Mucosa of rectum (tissue), 2 donors: ENCODE measurements at regions not wholly inside any gene's neighbourhood (a gene's known extent, or its start where the extent isn't known, plus 50 kb on each side); places are given as distances from the start of the nearest gene placed in this dataset.
A peak's percentile ranks its signal among the peaks of the same experiment; 100 is the strongest.

Experiments used
- H3K27ac ChIP-seq, 2 donors: one replicate each; pipeline ENCODE4 v1.7.0; 2013; ENCODE audit warnings: inconsistent platforms in 2 of 2, low read depth in 2 of 2, low read length in 2 of 2
- H3K27me3 ChIP-seq, 2 donors: one replicate each; pipeline ENCODE4 v1.7.0; 2013; ENCODE audit warnings: low read length in 2 of 2; ENCODE audit not compliant: control insufficient read depth in 2 of 2, insufficient read depth in 2 of 2
- H3K36me3 ChIP-seq, 2 donors: one replicate each; pipeline ENCODE4 v1.7.0; 2013; ENCODE audit warnings: low read length in 2 of 2; ENCODE audit not compliant: control insufficient read depth in 2 of 2, insufficient read depth in 2 of 2
- H3K4me1 ChIP-seq, 2 donors: one replicate each; pipeline ENCODE4 v1.7.0; 2013; ENCODE audit warnings: low read length in 2 of 2, mild to moderate bottlenecking in 1 of 2; ENCODE audit not compliant: control insufficient read depth in 2 of 2, insufficient read depth in 2 of 2
- H3K4me3 ChIP-seq, 2 donors: one replicate each; pipeline ENCODE4 v1.7.0; 2013; ENCODE audit warnings: low read length in 2 of 2
- H3K9ac ChIP-seq, 2 donors: one replicate each; pipeline ENCODE4 v1.7.0; 2013; ENCODE audit warnings: low read length in 2 of 2, low read depth in 1 of 2, mild to moderate bottlenecking in 1 of 2
- H3K9me3 ChIP-seq, 2 donors: one replicate each; pipeline ENCODE4 v1.7.0; 2013; ENCODE audit warnings: low read length in 2 of 2; ENCODE audit not compliant: control insufficient read depth in 2 of 2
- donor health status: healthy.
- donor health status: Normal muscosa, but diverticular disease.

DNA sequence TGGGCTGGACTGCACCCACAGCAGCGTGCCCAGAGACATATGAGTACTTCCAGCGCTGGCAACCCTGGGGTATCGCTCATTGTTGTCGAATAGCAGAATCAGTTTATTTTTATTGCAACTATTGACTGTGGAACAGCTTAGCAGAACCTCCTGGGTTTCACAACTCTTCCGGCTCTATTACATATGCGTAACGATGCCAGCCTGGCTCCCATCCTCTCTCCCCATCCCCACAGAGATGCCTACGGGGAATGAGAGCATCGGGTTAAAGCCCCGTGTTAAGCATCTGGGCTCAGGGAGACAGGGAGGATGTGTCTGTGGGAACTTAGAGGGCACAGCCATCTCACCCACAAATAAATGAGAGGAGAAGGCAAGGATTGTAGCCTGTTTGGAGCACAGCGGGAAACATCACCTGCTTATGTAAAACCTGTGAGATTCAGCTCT, 76.6 kb upstream of the DLG1 start:
- Histone ChIP-seq H3K4me1 (peaks cover 5 to 6% of the 10 kb centered on the region in 2 donors), H3K9me3 (no peaks in the 10 kb centered on the region), H3K27ac (no peak overlapping the region)

DNA sequence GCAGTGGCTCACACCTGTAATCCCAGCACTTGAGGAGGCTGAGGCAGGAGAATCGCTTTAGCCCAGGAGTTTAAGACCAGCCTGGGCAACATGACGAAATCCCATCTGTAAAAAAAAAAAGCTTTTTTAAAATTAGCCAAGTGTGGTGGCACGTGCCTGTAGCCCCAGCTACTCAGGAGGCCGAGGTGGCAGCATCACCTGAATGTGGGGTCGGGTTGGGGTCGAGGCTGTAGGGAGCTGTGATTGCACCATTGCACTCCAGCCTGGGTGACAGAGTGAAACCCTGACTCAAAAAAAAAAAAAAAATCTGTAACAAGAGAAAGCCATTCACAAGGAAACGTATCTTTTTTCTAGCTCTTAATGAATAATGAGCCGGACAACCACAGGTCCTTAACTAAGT, 74.7 kb upstream of the DLG1 start:
- no peaks in the 10 kb centered on the region for H3K9me3 ChIP-seq
- H3K4me3 ChIP-seq = no peak overlapping the region
- H3K36me3 ChIP-seq = no peaks in the 10 kb centered on the region
- H3K9ac ChIP-seq = no peak overlapping the region
- peaks cover 5 to 6% of the 10 kb centered on the region in 2 donors for H3K4me1 ChIP-seq
- no peaks in the 10 kb centered on the region for H3K27me3 ChIP-seq
- no peak overlapping the region for H3K27ac ChIP-seq

More for the DNA sequence above, 76.6 kb upstream of the DLG1 start:
- Histone ChIP-seq H3K36me3 (no peaks in the 10 kb centered on the region), H3K4me3 (no peak overlapping the region), H3K27me3 (no peaks in the 10 kb centered on the region), H3K9ac (no peak overlapping the region)

DNA sequence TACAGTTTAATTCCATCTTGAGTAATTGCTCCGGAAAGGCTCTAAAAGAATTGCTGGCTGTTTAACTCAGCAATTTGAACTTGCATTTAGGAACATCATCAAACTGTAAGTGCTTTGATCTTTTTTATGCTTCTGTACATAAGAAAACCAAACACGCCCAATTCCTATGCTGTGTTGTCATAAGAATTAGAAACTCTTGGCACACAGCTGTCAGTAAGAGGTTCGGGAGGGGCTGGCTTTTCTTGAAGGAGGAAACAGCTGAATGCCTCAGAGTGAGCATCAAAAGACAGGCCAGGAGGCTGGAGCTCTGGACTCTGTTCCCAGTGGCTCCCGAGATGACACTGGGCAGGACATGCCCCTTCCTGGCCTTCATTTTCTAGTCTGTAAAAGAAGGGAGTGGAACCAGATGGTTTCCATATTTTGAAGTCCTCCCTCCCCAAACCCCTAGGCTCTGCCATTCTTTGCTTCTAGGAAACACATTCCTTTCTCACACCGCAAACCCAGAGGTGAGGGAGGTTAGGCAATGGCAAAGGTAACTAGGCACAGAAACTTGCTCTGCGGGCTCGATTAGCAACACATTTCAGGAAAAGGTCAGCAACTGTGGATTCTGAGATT, 73.7 kb upstream of the DLG1 start:
- Histone ChIP-seq H3K9ac (no peak overlapping the region), H3K27ac (peak overlapping the region in 1 of 2 donors; percentile 17), H3K4me3 (no peak overlapping the region), H3K4me1 (peaks cover 5 to 6% of the 10 kb centered on the region in 2 donors), H3K27me3 (no peaks in the 10 kb centered on the region), H3K36me3 (no peaks in the 10 kb centered on the region), H3K9me3 (no peaks in the 10 kb centered on the region)

DNA sequence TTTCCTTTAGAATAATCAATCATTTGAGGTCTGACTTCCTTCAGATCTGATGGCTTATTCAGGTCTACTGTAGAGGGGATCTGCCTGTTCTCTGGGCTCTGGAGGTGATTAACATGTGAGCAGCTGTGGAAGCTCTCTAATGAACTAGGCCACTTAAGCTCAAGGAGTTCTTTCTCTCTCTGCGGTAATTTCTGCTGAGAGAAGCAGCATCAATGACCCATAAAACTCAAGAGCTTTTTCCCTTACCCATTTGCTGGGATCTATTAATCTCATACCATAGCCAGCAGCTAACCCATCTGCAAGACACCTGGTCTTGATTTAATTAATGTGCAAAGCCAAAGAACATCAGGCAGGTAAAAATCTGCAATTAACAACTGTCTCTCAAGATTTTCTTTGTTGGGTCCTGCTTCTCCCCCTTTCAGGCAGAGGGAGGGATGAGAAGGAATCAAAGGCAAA, 73.2 kb upstream of the DLG1 start:
- Histone ChIP-seq H3K27ac (peak overlapping the region in 1 of 2 donors; percentile 17), H3K36me3 (no peaks in the 10 kb centered on the region), H3K9ac (no peak overlapping the region), H3K9me3 (no peaks in the 10 kb centered on the region), H3K4me3 (no peak overlapping the region), H3K27me3 (no peaks in the 10 kb centered on the region), H3K4me1 (peaks cover 5 to 6% of the 10 kb centered on the region in 2 donors)

DNA sequence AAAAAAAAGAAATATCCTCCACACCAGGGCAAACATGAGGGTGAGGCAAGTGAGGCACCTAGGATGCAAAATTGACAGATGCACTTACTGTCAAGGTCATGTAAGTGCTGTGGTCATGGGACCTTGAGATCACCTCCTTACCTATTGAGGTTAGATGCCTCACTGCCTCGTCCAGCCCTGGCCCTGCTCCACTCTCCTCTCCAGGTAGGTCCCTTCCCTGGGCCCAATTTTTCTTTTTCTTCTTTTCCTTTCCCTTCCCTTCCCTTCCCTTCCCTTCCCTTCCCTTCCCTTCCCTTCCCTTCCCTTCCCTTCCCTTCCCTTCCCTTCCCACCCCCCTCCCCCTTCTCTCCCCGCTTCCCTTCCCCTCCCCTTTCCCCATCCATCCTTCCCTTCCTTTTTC, 71.1 kb upstream of the DLG1 start:
- Histone ChIP-seq H3K27ac (no peak overlapping the region), H3K4me1 (peaks cover 5 to 6% of the 10 kb centered on the region in 2 donors), H3K9ac (no peak overlapping the region), H3K9me3 (no peaks in the 10 kb centered on the region), H3K4me3 (no peak overlapping the region), H3K36me3 (no peaks in the 10 kb centered on the region), H3K27me3 (peaks cover 0 to 2% of the 10 kb centered on the region in 2 donors)

DNA sequence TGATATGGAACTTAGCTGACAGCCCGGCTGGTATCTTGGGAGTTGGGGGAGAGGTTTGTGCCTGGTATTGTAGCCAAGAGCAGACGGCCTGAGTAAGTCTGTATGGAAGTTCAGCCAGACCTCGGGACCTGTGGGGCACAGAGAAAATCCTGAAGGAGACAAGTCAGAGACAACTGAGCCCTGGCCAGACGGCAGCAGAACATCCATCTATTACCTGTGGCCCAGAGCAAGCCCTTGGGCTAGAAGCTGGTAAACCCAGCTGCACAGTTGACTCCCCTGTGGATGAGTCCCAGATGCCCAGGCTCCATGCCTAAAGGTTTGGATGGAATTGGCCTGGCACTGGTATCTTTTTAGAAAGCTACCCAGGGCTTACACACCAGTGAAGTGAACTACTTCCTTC, 70.4 kb upstream of the DLG1 start:
- H3K9ac ChIP-seq = no peak overlapping the region
- no peaks in the 10 kb centered on the region for H3K36me3 ChIP-seq
- H3K4me3 ChIP-seq = no peak overlapping the region
- H3K27me3 ChIP-seq = peaks cover 0 to 2% of the 10 kb centered on the region in 2 donors
- no peak overlapping the region for H3K27ac ChIP-seq
- no peaks in the 10 kb centered on the region for H3K9me3 ChIP-seq
- peaks cover 5 to 6% of the 10 kb centered on the region in 2 donors for H3K4me1 ChIP-seq

DNA sequence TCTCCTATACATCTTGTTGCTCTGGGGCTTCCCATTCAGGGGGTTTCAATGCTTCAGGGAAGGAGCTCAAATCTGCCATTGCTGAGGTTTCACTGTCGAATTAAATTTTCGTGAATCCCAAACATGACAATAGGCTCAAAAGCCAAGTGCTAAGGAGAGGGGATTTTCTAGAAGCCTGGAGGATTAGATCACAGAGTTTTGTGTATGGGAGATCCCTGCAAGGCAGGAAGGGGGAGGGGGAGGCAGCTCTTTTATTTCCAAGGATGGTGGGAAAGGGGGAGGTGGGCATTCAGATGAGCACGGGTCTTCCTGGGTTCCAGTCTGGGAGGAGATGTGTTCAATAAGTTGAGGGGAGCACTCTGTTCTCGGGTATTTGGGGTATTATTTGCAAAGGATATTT, 69.9 kb upstream of the DLG1 start:
- Histone ChIP-seq H3K9me3 (no peaks in the 10 kb centered on the region), H3K27ac (no peak overlapping the region), H3K4me3 (no peak overlapping the region), H3K4me1 (peaks cover 5 to 10% of the 10 kb centered on the region in 2 donors), H3K27me3 (peaks cover 0 to 2% of the 10 kb centered on the region in 2 donors), H3K36me3 (no peaks in the 10 kb centered on the region), H3K9ac (no peak overlapping the region)

DNA sequence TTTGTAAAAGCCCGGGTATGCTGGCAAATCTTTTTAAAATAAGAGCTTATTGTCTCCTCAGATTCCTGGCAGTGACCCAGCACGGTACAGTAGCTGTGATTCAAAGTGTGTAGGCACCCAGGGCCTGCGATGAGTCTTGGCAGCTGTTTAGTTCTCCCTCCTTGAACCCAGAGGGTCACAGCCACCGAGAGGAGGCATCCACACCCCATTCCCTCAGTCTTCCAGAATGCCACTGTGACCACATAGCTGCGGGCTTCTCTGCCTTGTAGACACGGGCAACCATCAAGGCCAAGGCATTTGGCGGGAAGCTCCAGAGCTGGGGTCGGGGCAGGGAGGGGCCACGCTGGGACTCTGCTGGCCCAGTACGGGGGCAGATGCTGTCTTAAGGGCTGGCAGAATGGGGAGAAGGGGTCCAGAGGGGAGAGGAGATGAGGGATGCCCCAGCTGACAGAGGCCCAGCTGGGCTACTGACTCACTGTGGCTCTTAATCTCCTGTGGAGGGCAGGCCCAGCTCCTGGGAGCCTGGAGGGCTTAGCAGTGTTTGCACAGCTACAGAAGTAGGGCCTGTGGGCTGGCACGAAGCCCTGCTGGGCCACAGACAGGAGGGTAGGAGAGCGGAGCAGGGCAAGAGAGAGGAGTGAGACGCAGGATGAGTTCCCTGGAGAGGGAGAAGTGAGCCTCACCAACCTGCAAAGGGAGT, 68.8 kb upstream of the DLG1 start:
- Histone ChIP-seq H3K27me3 (peaks cover 0 to 2% of the 10 kb centered on the region in 2 donors), H3K9ac (no peak overlapping the region), H3K9me3 (no peaks in the 10 kb centered on the region), H3K36me3 (no peaks in the 10 kb centered on the region), H3K4me3 (no peak overlapping the region), H3K27ac (no peak overlapping the region), H3K4me1 (peaks cover 1 to 7% of the 10 kb centered on the region in 2 donors)

DNA sequence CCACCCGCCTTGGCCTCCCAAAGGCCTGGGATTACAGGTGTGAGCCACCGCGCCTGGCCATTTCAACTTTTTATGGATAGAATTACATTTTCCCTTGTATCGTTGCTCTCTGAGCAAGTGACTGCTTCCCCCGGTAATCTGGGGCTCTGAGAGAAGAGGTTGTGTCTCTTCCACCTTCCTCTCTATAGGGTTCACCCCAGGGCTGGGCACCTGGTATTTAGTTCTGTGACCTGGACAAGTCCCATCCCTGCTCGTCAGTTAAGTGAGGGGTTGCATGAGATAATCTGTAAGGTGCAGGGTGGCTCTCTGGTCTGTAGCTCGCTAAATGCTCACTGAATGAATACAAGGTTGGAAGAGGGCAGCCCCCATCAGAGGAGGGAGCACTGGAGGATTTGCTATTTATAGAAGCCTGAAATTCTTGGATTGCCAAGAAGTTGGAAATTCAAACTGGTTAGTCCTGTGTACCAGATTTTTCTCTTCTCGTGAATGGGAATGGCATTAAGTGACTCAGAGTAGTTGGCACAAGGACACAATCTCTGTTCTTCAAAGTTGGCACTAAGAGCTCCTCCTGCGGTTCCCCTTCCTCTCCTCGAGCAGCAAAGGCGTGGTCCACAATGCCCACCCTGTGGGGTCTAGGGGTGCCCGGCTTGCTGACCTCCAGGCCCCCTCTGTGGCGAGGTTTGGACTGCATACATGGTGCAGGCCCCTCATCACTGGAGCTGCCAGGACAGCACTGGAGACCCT, 68.1 kb upstream of the DLG1 start:
- Histone ChIP-seq H3K4me3 (no peak overlapping the region), H3K9me3 (no peaks in the 10 kb centered on the region), H3K27ac (no peak overlapping the region), H3K9ac (no peak overlapping the region), H3K27me3 (peaks cover 0 to 2% of the 10 kb centered on the region in 2 donors), H3K36me3 (no peaks in the 10 kb centered on the region), H3K4me1 (peaks cover 0 to 3% of the 10 kb centered on the region in 2 donors)

DNA sequence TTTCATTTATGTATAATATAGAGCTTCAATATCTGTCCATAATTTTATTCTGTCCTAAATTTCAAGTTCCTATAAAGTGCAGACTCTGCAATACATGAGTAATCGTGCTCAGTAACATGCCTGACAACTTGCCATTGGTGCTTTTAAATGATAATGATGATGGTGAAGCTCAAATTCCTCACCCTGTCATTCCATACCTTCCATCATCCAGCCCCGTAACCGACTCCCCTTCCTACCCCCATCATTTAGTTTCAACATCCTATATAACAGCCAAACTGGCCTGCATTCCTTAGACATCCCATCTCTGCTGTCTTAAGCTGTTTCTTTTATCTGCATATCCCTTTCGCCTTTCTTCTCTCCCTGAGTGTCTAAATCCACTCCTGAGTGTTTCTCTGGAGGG, 67.2 kb upstream of the DLG1 start:
- no peaks in the 10 kb centered on the region for H3K36me3 ChIP-seq
- no peak overlapping the region for H3K27ac ChIP-seq
- no peak overlapping the region for H3K4me3 ChIP-seq
- H3K9ac ChIP-seq = no peak overlapping the region
- peaks cover 0 to 3% of the 10 kb centered on the region in 2 donors for H3K4me1 ChIP-seq
- peaks cover 0 to 2% of the 10 kb centered on the region in 2 donors for H3K27me3 ChIP-seq
- no peaks in the 10 kb centered on the region for H3K9me3 ChIP-seq
